ENCODE measurements at regions not wholly inside any gene's neighbourhood (a gene's known extent, or its start where the extent isn't known, plus 50 kb on each side); places are given as distances from the start of the nearest gene placed in this dataset.

- H3K4me3 ChIP-seq (ENCODE audit: low read length): no peak overlapping the region
- no peak for TF ChIP-seq CTCF (conservative IDR thresholded peaks at IDR 0.05; ENCODE audit: low read depth, low read length)
- DNase-seq (ENCODE audit: low read depth): no peak
These were observed 766.5 kb downstream of the RNF144A start for GRCh38 chr2:7683708-7684107.

- no peak for TF ChIP-seq CTCF (conservative IDR thresholded peaks at IDR 0.05; ENCODE audit: low read depth, low read length)
- no peak overlapping the region for H3K4me3 ChIP-seq (ENCODE audit: low read length)
- DNase-seq (ENCODE audit: low read depth): no peak
These were observed 768.3 kb downstream of the RNF144A start for GRCh38 chr2:7685342-7686015.

- TF ChIP-seq CTCF (conservative IDR thresholded peaks at IDR 0.05; ENCODE audit: low read depth, low read length): no peak
- H3K4me3 ChIP-seq (ENCODE audit: low read length): no peak overlapping the region
- DNase-seq (ENCODE audit: low read depth): no peak
These were observed 768.8 kb downstream of the RNF144A start for GRCh38 chr2:7686016-7686385.

- no peak for TF ChIP-seq CTCF (conservative IDR thresholded peaks at IDR 0.05; ENCODE audit: low read depth, low read length)
- no peak for DNase-seq (ENCODE audit: low read depth)
- H3K4me3 ChIP-seq (ENCODE audit: low read length): no peak overlapping the region
These were observed 774.9 kb downstream of the RNF144A start for GRCh38 chr2:7691961-7692656.

- no peak for DNase-seq (ENCODE audit: low read depth)
- TF ChIP-seq CTCF (conservative IDR thresholded peaks at IDR 0.05; ENCODE audit: low read depth, low read length): no peak
- no peak overlapping the region for H3K4me3 ChIP-seq (ENCODE audit: low read length)
These were observed 775.5 kb downstream of the RNF144A start for GRCh38 chr2:7692657-7693161.

- no peak for TF ChIP-seq CTCF (conservative IDR thresholded peaks at IDR 0.05; ENCODE audit: low read depth, low read length)
- H3K4me3 ChIP-seq (ENCODE audit: low read length): no peak overlapping the region
- no peak for DNase-seq (ENCODE audit: low read depth)
These were observed 776.2 kb downstream of the RNF144A start for GRCh38 chr2:7693246-7694075.

Data from retinal pigment epithelial cell (primary cell).